Ureter (tissue), 1 donor: ENCODE measurements at regions not wholly inside any gene's neighbourhood (a gene's known extent, or its start where the extent isn't known, plus 50 kb on each side); places are given as distances from the start of the nearest gene placed in this dataset.
"Not testable (repeated sequence)": the region's sequence is repeated elsewhere in the genome, so short reads cannot be mapped to it uniquely, and the experiment has no call there.

Experiments
- DNase-seq: peaks from one replicate; pipeline ENCODE4 v3.0.0-alpha.2; 2020; ENCODE audit warnings: low spot score
- donor health status: DM: yes; HTN: yes; CAD: no.

- no peak for DNase-seq
Measured at GRCh38 chr2:241982706-241983570, 113.4 kb downstream of the RTP5 start.

GRCh38 chr2:241983571-241984270, 114.2 kb downstream of the RTP5 start:
- DNase-seq = no peak

GRCh38 chr2:241984271-241984655, 114.7 kb downstream of the RTP5 start:
- no peak for DNase-seq

GRCh38 chr2:241984658-241985057, 115.1 kb downstream of the RTP5 start:
- DNase-seq = no peak

- DNase-seq = not testable (repeated sequence)
Measured at GRCh38 chr2:241985161-241985985, 115.8 kb downstream of the RTP5 start.

- DNase-seq = no peak
Measured at GRCh38 chr2:241985986-241986329, 116.4 kb downstream of the RTP5 start.

GRCh38 chr2:241986836-241987641, 117.5 kb downstream of the RTP5 start:
- DNase-seq = no peak

- no peak for DNase-seq
Measured at GRCh38 chr2:241987726-241988125, 118.2 kb downstream of the RTP5 start.

- no peak for DNase-seq
Measured at GRCh38 chr2:241988146-241988545, 118.6 kb downstream of the RTP5 start.

- no peak for DNase-seq
Measured at GRCh38 chr2:241989074-241989473, 119.5 kb downstream of the RTP5 start.

- DNase-seq = no peak
Measured at GRCh38 chr2:241990466-241990865, 120.9 kb downstream of the RTP5 start.

- no peak for DNase-seq
Measured at GRCh38 chr2:241991299-241991698, 121.8 kb downstream of the RTP5 start.

- no peak for DNase-seq
Measured at GRCh38 chr2:241992753-241993152, 123.2 kb downstream of the RTP5 start.

- no peak for DNase-seq
Measured at GRCh38 chr2:241993386-241994005, 124.0 kb downstream of the RTP5 start.

- no peak for DNase-seq
Measured at GRCh38 chr2:241994086-241994485, 124.6 kb downstream of the RTP5 start.

- DNase-seq = no peak
Measured at GRCh38 chr2:241994556-241995213, 125.2 kb downstream of the RTP5 start.

GRCh38 chr2:241996100-241996499, 126.6 kb downstream of the RTP5 start:
- no peak for DNase-seq

- no peak for DNase-seq
Measured at GRCh38 chr2:241997017-241997416, 127.5 kb downstream of the RTP5 start.

GRCh38 chr2:241999184-241999583, 129.7 kb downstream of the RTP5 start:
- no peak for DNase-seq

GRCh38 chr2:242001853-242002252, 132.3 kb downstream of the RTP5 start:
- no peak for DNase-seq

- no peak for DNase-seq
Measured at GRCh38 chr2:242002944-242003343, 133.4 kb downstream of the RTP5 start.
